B cell (primary cell): ENCODE measurements at regions not wholly inside any gene's neighbourhood (a gene's known extent, or its start where the extent isn't known, plus 50 kb on each side); places are given as distances from the start of the nearest gene placed in this dataset.

Experiments
- ATAC-seq: fragments of 200-7000 bp; cut with Tn5 transposase; one replicate; pipeline ENCODE4 v1.10.0; 2021; ENCODE audit warnings: low read depth, mild to moderate bottlenecking, moderate number of reproducible peaks, moderate library complexity
- CTCF ChIA-PET: fragments of 350-600 bp; sonication (Branson Sonifier 250); formaldehyde crosslinking; loops from one replicate; lab custom pipeline; 2021; ENCODE audit warnings: antibody characterized with exemption, inconsistent platforms; lab: Charles Lee
- POLR2A ChIA-PET: fragments of 350-600 bp; sonication (Branson Sonifier 250); formaldehyde crosslinking; loops from one replicate; lab custom pipeline; 2021; ENCODE audit warnings: antibody characterized with exemption; lab: Charles Lee
- DNase-seq: peaks from one replicate; pipeline ENCODE4 v3.0.0; 2013
- H2AFZ ChIP-seq: 2 replicates; pipeline ENCODE4 v1.6.1; 2012; ENCODE audit warnings: mild to moderate bottlenecking, low read depth, low read length; ENCODE audit not compliant: insufficient read depth, poor library complexity, severe bottlenecking
- H3K27ac ChIP-seq, 2 donors: 1 replicate in 1 of 2; 2 replicates in 1 of 2; pipeline ENCODE4 v1.5.1; 2012 to 2013; ENCODE audit warnings: low read length in 2 of 2, mild to moderate bottlenecking in 2 of 2, moderate library complexity in 1 of 2
- H3K27me3 ChIP-seq, 4 experiments: fragments of 200-600 bp in 1 of 4; sonication (generic) in 1 of 4; replicated peaks in 1 of 4; 1 replicate in 2 of 4; 2 replicates in 2 of 4; pipeline versions ENCODE4 v1.6.1 to v1.7.0; 2013 to 2016; ENCODE audit warnings: low read length in 3 of 4, mild to moderate bottlenecking in 2 of 4, mixed read lengths in 1 of 4, moderate library complexity in 1 of 4; ENCODE audit not compliant: insufficient read depth in 4 of 4, control insufficient read depth in 3 of 4; ENCODE audit errors: control extremely low read depth in 1 of 4
- H3K36me3 ChIP-seq, 2 experiments: replicated peaks in 1 of 2; 1 replicate in 1 of 2; 2 replicates in 1 of 2; pipeline versions ENCODE4 v1.6.1 to v1.7.1; 2013; ENCODE audit warnings: low read length in 1 of 2; ENCODE audit not compliant: insufficient read depth in 2 of 2, control insufficient read depth in 1 of 2; ENCODE audit errors: control extremely low read depth in 1 of 2, extremely low read depth in 1 of 2
- H3K4me1 ChIP-seq, 2 donors: fragments of 200-600 bp in 1 of 2; sonication (generic) in 1 of 2; 1 replicate in 1 of 2; 2 replicates in 1 of 2; pipeline versions ENCODE4 v1.5.1 to v1.6.1; 2013 to 2017; ENCODE audit warnings: low read length in 2 of 2; ENCODE audit not compliant: control insufficient read depth in 2 of 2, insufficient read depth in 2 of 2
- H3K4me2 ChIP-seq: replicated peaks from 2 replicates; pipeline ENCODE3; 2012; ENCODE audit warnings: mild to moderate bottlenecking, low read depth, low read length; ENCODE audit not compliant: poor library complexity, severe bottlenecking
- H3K4me3 ChIP-seq, 5 experiments: fragments of 200-600 bp in 1 of 5; sonication (generic) in 1 of 5; 1 replicate in 3 of 5; 2 replicates in 2 of 5; pipeline versions ENCODE4 v1.5.1 to v1.7.0; 2011 to 2016; ENCODE audit warnings: low read length in 4 of 5, mild to moderate bottlenecking in 4 of 5, low read depth in 2 of 5, control low read depth in 1 of 5, moderate library complexity in 1 of 5; ENCODE audit not compliant: insufficient read depth in 1 of 5; ENCODE audit errors: control extremely low read depth in 1 of 5, extremely low read depth in 1 of 5
- H3K79me2 ChIP-seq: fragments of 200-600 bp; sonication (generic); one replicate; pipeline ENCODE4 v1.6.0; 2016; ENCODE audit warnings: low read length; ENCODE audit not compliant: control insufficient read depth, insufficient read depth
- H3K9ac ChIP-seq: fragments of 200-600 bp; sonication (generic); 2 replicates; pipeline ENCODE4 v1.6.1; 2017; ENCODE audit warnings: mild to moderate bottlenecking, low read length, moderate library complexity
- H3K9me3 ChIP-seq, 3 donors: one replicate each; pipeline versions ENCODE4 v1.6.1 to v1.7.1; 2013; ENCODE audit warnings: low read length in 2 of 3; ENCODE audit not compliant: control insufficient read depth in 2 of 3, insufficient read depth in 1 of 3; ENCODE audit errors: control extremely low read depth in 1 of 3
- H4K20me1 ChIP-seq: 2 replicates; pipeline ENCODE4 v1.6.0; 2012; ENCODE audit warnings: mild to moderate bottlenecking, low read length; ENCODE audit not compliant: insufficient read depth, control insufficient read depth, poor library complexity, severe bottlenecking
- H3K27ac Mint-ChIP-seq: one replicate; pipeline ENCODE4 v1.8.0; 2021; ENCODE audit warnings: mixed read lengths
- H3K27me3 Mint-ChIP-seq: one replicate; pipeline ENCODE4 v1.8.0; 2021; ENCODE audit warnings: mixed read lengths
- H3K4me1 Mint-ChIP-seq: one replicate; pipeline ENCODE4 v1.8.0; 2021; ENCODE audit warnings: mixed read lengths
- H3K4me3 Mint-ChIP-seq: one replicate; pipeline ENCODE4 v1.8.0; 2021; ENCODE audit warnings: mixed read lengths
- H3K9me3 Mint-ChIP-seq: one replicate; pipeline ENCODE4 v1.8.0; 2022; ENCODE audit warnings: mixed read lengths; ENCODE audit not compliant: insufficient read depth
- EZH2 ChIP-seq: IDR thresholded peaks from 2 replicates; pipeline ENCODE4 v1.6.1; 2012; ENCODE audit warnings: borderline replicate concordance, low read depth, mild to moderate bottlenecking, moderate library complexity, low read length; ENCODE audit not compliant: insufficient read depth, poor library complexity, severe bottlenecking
- WGBS: methylation state at CpG from one replicate; pipeline ENCODE4 v1.1.5; 2013; ENCODE audit warnings: missing lambda C conversion rate; ENCODE audit not compliant: insufficient coverage; 5-methylcytosine and 5-hydroxymethylcytosine counted together
- intact Hi-C: fragments of 100-400 bp; cut with micrococcal nuclease; formaldehyde crosslinking; loops from one replicate; pipeline ENCODE4 v1.10.0; 2022
- TF ChIP-seq, protein P1 (sequence below): fragments of 200-600 bp; IDR thresholded peaks from one replicate; pipeline ENCODE4 v1.8.0; 2022; ENCODE audit warnings: antibody characterized with exemption, mild to moderate bottlenecking

DNA sequence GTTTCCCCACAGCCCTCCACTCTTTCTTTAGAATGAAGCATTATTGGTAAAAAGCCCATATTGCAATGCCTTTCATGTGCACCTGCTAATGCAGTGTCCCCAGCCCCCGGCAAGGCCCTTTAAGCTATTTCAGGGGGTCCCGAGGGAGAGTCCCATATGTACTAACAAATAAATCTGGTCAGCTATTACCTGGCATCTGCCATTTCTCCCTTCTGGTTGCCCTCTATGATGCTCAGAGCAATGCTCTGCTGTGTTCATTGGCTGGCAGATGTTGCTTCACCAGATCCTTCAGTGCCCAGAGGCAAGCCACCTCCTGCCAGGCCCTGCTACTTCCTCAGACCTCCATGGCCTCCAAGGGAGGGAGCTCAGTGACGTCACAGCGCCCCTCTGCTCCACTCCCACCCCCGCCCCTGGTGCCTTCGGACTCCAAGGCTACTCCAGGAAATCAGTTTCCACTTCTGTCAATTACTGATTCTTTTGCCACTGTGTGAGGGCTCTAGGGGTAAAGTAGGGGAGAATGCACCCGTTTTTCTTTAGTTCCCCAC lies 201.1 kb upstream of the GLRA1 start:
- no peaks in the 10 kb centered on the region for H3K4me1 Mint-ChIP-seq
- intact Hi-C loops, result no loop called here
- Histone ChIP-seq H3K9me3 (no peaks in the 10 kb centered on the region), H3K4me3 (no peak overlapping the region), H3K27ac (no peak overlapping the region), H3K79me2 (no peaks in the 10 kb centered on the region), H3K36me3 (no peaks in the 10 kb centered on the region), H3K27me3 (no peaks in the 10 kb centered on the region), H3K4me1 (no peaks in the 10 kb centered on the region), H4K20me1 (no peaks in the 10 kb centered on the region), H3K9ac (no peak overlapping the region), H2AFZ (no peak overlapping the region), H3K4me2 (no peak overlapping the region)
- peaks cover 8% of the 10 kb centered on the region for H3K27me3 Mint-ChIP-seq
- H3K9me3 Mint-ChIP-seq, result no peaks in the 10 kb centered on the region
- DNase-seq, result no peak
- no peak for ATAC-seq
- TF ChIP-seq, protein P1, sequence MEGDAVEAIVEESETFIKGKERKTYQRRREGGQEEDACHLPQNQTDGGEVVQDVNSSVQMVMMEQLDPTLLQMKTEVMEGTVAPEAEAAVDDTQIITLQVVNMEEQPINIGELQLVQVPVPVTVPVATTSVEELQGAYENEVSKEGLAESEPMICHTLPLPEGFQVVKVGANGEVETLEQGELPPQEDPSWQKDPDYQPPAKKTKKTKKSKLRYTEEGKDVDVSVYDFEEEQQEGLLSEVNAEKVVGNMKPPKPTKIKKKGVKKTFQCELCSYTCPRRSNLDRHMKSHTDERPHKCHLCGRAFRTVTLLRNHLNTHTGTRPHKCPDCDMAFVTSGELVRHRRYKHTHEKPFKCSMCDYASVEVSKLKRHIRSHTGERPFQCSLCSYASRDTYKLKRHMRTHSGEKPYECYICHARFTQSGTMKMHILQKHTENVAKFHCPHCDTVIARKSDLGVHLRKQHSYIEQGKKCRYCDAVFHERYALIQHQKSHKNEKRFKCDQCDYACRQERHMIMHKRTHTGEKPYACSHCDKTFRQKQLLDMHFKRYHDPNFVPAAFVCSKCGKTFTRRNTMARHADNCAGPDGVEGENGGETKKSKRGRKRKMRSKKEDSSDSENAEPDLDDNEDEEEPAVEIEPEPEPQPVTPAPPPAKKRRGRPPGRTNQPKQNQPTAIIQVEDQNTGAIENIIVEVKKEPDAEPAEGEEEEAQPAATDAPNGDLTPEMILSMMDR, result no peak
- TF ChIP-seq EZH2, result no peak
- no peak overlapping the region for H3K27ac Mint-ChIP-seq
- no peak overlapping the region for H3K4me3 Mint-ChIP-seq
- POLR2A ChIA-PET, result no interaction called here
- 94% methylated on average over 2 of the region's 7 CpGs for WGBS
- CTCF ChIA-PET, result no interaction called here

GRCh38 chr5:152124409-152125041 lies 199.9 kb upstream of the GLRA1 start:
- no peaks in the 10 kb centered on the region for H3K4me1 Mint-ChIP-seq
- H3K27me3 Mint-ChIP-seq, result peaks cover 8% of the 10 kb centered on the region
- H3K4me3 Mint-ChIP-seq, result no peak overlapping the region

More at GRCh38 chr5:152124409-152125041, 199.9 kb upstream of the GLRA1 start:
- no peaks in the 10 kb centered on the region for H3K79me2 ChIP-seq
- H3K9me3 ChIP-seq, result no peaks in the 10 kb centered on the region
- intact Hi-C loops, result no loop called here
- no peak overlapping the region for H3K4me2 ChIP-seq
- TF ChIP-seq EZH2, result no peak
- TF ChIP-seq, protein P1, result no peak
- H3K4me1 ChIP-seq, result no peaks in the 10 kb centered on the region
- no peaks in the 10 kb centered on the region for H3K36me3 ChIP-seq
- H3K4me3 ChIP-seq, result no peak overlapping the region
- no peaks in the 10 kb centered on the region for H3K27me3 ChIP-seq
- 96% methylated on average over 10 of the region's 12 CpGs for WGBS
- Mint-ChIP-seq H3K9me3 (no peaks in the 10 kb centered on the region), H3K27ac (no peak overlapping the region)
- H2AFZ ChIP-seq, result no peak overlapping the region
- CTCF ChIA-PET, result no interaction called here
- POLR2A ChIA-PET, result no interaction called here
- DNase-seq (no peak), ATAC-seq (no peak)
- no peak overlapping the region for H3K9ac ChIP-seq
- no peak overlapping the region for H3K27ac ChIP-seq
- H4K20me1 ChIP-seq, result no peaks in the 10 kb centered on the region
